A549 (cell line): ENCODE measurements at regions not wholly inside any gene's neighbourhood (a gene's known extent, or its start where the extent isn't known, plus 50 kb on each side); places are given as distances from the start of the nearest gene placed in this dataset.

Experiments
- ATAC-seq, 2 experiments: fragments of 200-7000 bp in 1 of 2; fragments of >200 bp in 1 of 2; cut with Nextera tagmentation in 1 of 2; cut with Tn5 transposase in 1 of 2; 3 replicates each; pipeline versions ENCODE4 v1.8.0 to v1.9.1; 2018 to 2020; ENCODE audit warnings: mild to moderate bottlenecking in 1 of 2, moderate library complexity in 1 of 2
- CTCF ChIA-PET: fragments of 300-600 bp; sonication (Branson Sonifier 250); formaldehyde crosslinking; extraction: SDS; loops from one replicate; lab custom pipeline; 2021; ENCODE audit warnings: antibody characterized with exemption, inconsistent platforms; lab: Yijun Ruan, JAX
- POLR2A ChIA-PET: fragments of 350-600 bp; formaldehyde crosslinking; extraction: SDS; loops from one replicate; lab custom pipeline; 2021; ENCODE audit warnings: antibody characterized with exemption, inconsistent platforms; lab: Yijun Ruan, JAX
- DNase-seq, 2 experiments: peaks; one replicate each; pipeline versions ENCODE4 v3.0.0 to v3.0.0-alpha.2; 2011 to 2016; ENCODE audit warnings: low read depth in 1 of 2, low spot score in 1 of 2
- FAIRE-seq: peaks from 2 replicates; lab custom pipeline; 2011; peaks lifted over from hg19 to GRCh38; lab: Jason Lieb, UNC
- H3K27ac ChIP-seq, 2 experiments: fragments of >200 bp; sonication (Bioruptor Twin); formaldehyde crosslinking; 3 replicates each; pipeline ENCODE4 v1.5.1; 2016 to 2017
- H3K4me1 ChIP-seq: fragments of >200 bp; sonication (Bioruptor Twin); formaldehyde crosslinking; 3 replicates; pipeline ENCODE4 v1.6.1; 2016
- H3K4me2 ChIP-seq: fragments of >200 bp; sonication (Bioruptor Twin); formaldehyde crosslinking; 3 replicates; pipeline ENCODE4 v1.6.1; 2016
- H3K4me3 ChIP-seq: fragments of >200 bp; sonication (Bioruptor Twin); formaldehyde crosslinking; 3 replicates; pipeline ENCODE4 v1.5.1; 2016
- H3K9me3 ChIP-seq: fragments of >200 bp; sonication (Bioruptor Twin); formaldehyde crosslinking; 3 replicates; pipeline ENCODE4 v1.6.1; 2016
- CHD2 ChIP-seq: fragments of 150-350 bp; IDR thresholded peaks from 2 replicates; pipeline ENCODE4 v1.6.1; 2014; ENCODE audit warnings: low read length; ENCODE audit not compliant: partially characterized antibody
- CHD4 ChIP-seq: fragments of 200-600 bp; sonication (generic); IDR thresholded peaks from 2 replicates; pipeline ENCODE4 v1.6.1; 2016; ENCODE audit warnings: antibody characterized with exemption, mild to moderate bottlenecking, borderline replicate concordance
- ESRRA ChIP-seq: fragments of 150-350 bp; IDR thresholded peaks from 2 replicates; pipeline ENCODE4 v1.6.1; 2014; ENCODE audit warnings: mild to moderate bottlenecking, low read length, borderline replicate concordance
- GATA3 ChIP-seq: IDR thresholded peaks from 2 replicates; pipeline ENCODE4 v1.6.1; 2012; ENCODE audit warnings: borderline replicate concordance
- MAFK ChIP-seq: fragments of 450-650 bp; IDR thresholded peaks from 2 replicates; pipeline ENCODE4 v1.6.1; 2014; ENCODE audit not compliant: partially characterized antibody
- PHF8 ChIP-seq: fragments of 200-600 bp; sonication (generic); IDR thresholded peaks from 2 replicates; pipeline ENCODE4 v1.6.1; 2016; ENCODE audit warnings: low read depth, mild to moderate bottlenecking, antibody characterized with exemption, moderate library complexity, borderline replicate concordance
- POLR2A ChIP-seq: IDR thresholded peaks from 2 replicates; pipeline ENCODE4 v1.6.1; 2012; ENCODE audit warnings: mild to moderate bottlenecking, low read length
- RAD21 ChIP-seq, 2 experiments: fragments of >200 bp in 1 of 2; sonication (Bioruptor Twin) in 1 of 2; formaldehyde crosslinking in 1 of 2; IDR thresholded peaks in 1 of 2; conservative IDR thresholded peaks in 1 of 2; 2 replicates in 1 of 2; 3 replicates in 1 of 2; pipeline ENCODE4 v1.6.1; 2012 to 2018; ENCODE audit warnings: inconsistent platforms in 1 of 2
- RARB ChIP-seq: fragments of 250-450 bp; sonication (Bioruptor Pico); IDR thresholded peaks from 2 replicates; pipeline ENCODE4 v1.8.0; 2021; ENCODE audit warnings: mild to moderate bottlenecking, moderate library complexity
- RCOR1 ChIP-seq: fragments of 150-350 bp; IDR thresholded peaks from 2 replicates; pipeline ENCODE4 v1.6.1; 2014; ENCODE audit warnings: antibody characterized with exemption, low read length, low read depth
- SMC3 ChIP-seq: fragments of >200 bp; sonication (Bioruptor Twin); formaldehyde crosslinking; IDR thresholded peaks from 3 replicates; pipeline ENCODE4 v1.6.1; 2018; ENCODE audit warnings: inconsistent platforms
- ZFP36 ChIP-seq: fragments of 450-650 bp; IDR thresholded peaks from 2 replicates; pipeline ENCODE4 v1.6.1; 2014; ENCODE audit warnings: borderline replicate concordance; ENCODE audit not compliant: partially characterized antibody
- ZSCAN20 ChIP-seq: fragments of 250-450 bp; sonication (Bioruptor Pico); IDR thresholded peaks from 2 replicates; pipeline ENCODE4 v1.8.0; 2022; ENCODE audit warnings: mild to moderate bottlenecking, moderate library complexity
- WGBS: methylation state at CpG from one replicate; pipeline ENCODE4 v1.1.6; 2017; ENCODE audit errors: missing lambda C conversion rate; 5-methylcytosine and 5-hydroxymethylcytosine counted together
- TF ChIP-seq, protein P1 (sequence below): fragments of >200 bp; sonication (Bioruptor Twin); formaldehyde crosslinking; IDR thresholded peaks from 3 replicates; pipeline ENCODE4 v1.6.1; 2016
- TF ChIP-seq, protein P2 (sequence below): fragments of >200 bp; sonication (Bioruptor Twin); formaldehyde crosslinking; IDR thresholded peaks from 3 replicates; pipeline ENCODE4 v1.5.1; 2016
- TF ChIP-seq, protein P3 (sequence below): IDR thresholded peaks from 2 replicates; pipeline ENCODE4 v1.6.1; 2012; ENCODE audit warnings: low read depth, borderline replicate concordance

DNA sequence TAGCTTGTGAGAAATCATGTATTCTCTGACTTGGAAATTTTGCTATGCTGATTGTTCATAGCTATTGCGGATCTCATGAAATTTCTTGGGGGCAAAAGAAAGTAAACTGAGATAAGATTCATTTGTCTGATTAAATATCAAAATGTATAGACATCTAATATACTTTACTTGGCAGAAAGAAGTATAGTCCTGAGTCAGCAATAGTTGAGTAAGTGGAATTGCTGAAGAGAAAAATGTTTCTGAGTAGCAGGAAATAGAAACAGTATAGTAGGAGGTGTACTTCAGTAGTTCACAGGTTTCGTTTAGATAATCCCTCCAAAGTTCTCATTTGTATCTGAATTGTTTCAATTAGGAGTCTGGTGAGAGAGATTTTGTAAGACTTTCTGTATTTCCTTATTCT, 705.9 kb downstream of the MCTP2 start:
- Histone ChIP-seq H3K4me1 (no peaks in the 10 kb centered on the region), H3K4me3 (no peak overlapping the region), H3K9me3 (peaks cover 16% of the 10 kb centered on the region; the same call in 2 of the 3 replicates), H3K27ac (no peak overlapping the region), H3K4me2 (no peak overlapping the region)
- DNase-seq = no peak
- no peak for FAIRE-seq
- WGBS = 4% methylated on average over 2 of the region's 2 CpGs
- ChIA-PET CTCF (no interaction called here), POLR2A (no interaction called here)
- TF ChIP-seq GATA3 (no peak), MAFK (peak; percentile 80), ZFP36 (no peak), ZSCAN20 (CRISPR knock-in tag) (no peak), CHD4 (no peak), RARB (CRISPR knock-in tag) (no peak)
- TF ChIP-seq, protein P1, sequence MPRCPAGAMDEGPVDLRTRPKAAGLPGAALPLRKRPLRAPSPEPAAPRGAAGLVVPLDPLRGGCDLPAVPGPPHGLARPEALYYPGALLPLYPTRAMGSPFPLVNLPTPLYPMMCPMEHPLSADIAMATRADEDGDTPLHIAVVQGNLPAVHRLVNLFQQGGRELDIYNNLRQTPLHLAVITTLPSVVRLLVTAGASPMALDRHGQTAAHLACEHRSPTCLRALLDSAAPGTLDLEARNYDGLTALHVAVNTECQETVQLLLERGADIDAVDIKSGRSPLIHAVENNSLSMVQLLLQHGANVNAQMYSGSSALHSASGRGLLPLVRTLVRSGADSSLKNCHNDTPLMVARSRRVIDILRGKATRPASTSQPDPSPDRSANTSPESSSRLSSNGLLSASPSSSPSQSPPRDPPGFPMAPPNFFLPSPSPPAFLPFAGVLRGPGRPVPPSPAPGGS = no peak
- no peak for ATAC-seq

DNA sequence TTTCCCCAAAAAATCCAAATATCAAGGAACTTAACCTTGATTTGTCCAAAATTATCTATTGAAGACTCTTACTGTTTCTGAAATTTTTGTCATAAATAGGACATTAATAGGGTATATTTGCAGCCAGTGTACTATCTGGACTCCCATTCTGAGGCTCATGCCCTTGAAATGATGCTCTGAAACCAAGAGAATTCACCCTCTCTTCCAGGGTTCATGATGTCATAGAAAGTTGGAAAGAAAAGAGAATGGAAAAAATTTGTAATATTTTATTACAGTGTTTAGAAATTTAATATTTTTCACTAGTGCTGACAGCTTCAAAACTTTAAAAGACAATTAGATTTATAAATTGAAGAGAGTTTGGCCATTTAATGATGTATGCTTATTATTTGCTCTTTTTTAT, 712.5 kb downstream of the MCTP2 start:
- H3K9me3 ChIP-seq = 0 out of 3 replicates have a peak, but pooled peaks cover 3% of the 10 kb centered on the region
- POLR2A ChIA-PET = no interaction called here
- no peak for FAIRE-seq
- ATAC-seq = no peak
- H3K4me1 ChIP-seq = no peaks in the 10 kb centered on the region
- CTCF ChIA-PET = no interaction called here
- no peak overlapping the region for H3K27ac ChIP-seq
- no peak overlapping the region for H3K4me2 ChIP-seq
- TF ChIP-seq ZSCAN20 (CRISPR knock-in tag) = no peak
- TF ChIP-seq, protein P2, sequence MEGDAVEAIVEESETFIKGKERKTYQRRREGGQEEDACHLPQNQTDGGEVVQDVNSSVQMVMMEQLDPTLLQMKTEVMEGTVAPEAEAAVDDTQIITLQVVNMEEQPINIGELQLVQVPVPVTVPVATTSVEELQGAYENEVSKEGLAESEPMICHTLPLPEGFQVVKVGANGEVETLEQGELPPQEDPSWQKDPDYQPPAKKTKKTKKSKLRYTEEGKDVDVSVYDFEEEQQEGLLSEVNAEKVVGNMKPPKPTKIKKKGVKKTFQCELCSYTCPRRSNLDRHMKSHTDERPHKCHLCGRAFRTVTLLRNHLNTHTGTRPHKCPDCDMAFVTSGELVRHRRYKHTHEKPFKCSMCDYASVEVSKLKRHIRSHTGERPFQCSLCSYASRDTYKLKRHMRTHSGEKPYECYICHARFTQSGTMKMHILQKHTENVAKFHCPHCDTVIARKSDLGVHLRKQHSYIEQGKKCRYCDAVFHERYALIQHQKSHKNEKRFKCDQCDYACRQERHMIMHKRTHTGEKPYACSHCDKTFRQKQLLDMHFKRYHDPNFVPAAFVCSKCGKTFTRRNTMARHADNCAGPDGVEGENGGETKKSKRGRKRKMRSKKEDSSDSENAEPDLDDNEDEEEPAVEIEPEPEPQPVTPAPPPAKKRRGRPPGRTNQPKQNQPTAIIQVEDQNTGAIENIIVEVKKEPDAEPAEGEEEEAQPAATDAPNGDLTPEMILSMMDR = no peak
- TF ChIP-seq POLR2A = no peak
- H3K4me3 ChIP-seq = no peak overlapping the region
- no peak for DNase-seq

DNA sequence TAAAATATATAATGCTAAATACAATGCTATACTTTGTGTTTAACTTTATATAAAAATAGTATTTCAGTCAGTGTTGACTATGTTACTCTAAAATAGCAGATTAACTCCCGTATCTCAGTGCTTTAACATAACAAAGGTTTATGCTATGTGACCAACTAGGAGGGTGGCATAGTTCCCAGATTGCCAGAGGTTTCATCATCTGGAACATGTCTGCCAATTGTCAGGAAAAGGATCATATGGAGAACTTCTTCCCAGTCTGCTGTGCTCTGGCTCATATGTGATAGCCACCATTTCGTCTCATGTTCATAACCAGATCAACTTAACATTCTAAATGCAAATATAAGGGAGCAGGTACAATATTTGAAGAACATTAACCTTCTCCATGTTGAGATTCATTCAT, 720.2 kb downstream of the MCTP2 start:
- no peak overlapping the region for H3K27ac ChIP-seq
- H3K4me2 ChIP-seq = no peak overlapping the region
- ATAC-seq (no peak), DNase-seq (no peak), FAIRE-seq (no peak)
- no peak overlapping the region for H3K4me3 ChIP-seq
- no peak for TF ChIP-seq PHF8
- TF ChIP-seq, protein P3, sequence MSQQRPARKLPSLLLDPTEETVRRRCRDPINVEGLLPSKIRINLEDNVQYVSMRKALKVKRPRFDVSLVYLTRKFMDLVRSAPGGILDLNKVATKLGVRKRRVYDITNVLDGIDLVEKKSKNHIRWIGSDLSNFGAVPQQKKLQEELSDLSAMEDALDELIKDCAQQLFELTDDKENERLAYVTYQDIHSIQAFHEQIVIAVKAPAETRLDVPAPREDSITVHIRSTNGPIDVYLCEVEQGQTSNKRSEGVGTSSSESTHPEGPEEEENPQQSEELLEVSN = no peak
- no peak for TF ChIP-seq ESRRA
- ChIA-PET POLR2A (no interaction called here), CTCF (no interaction called here)
- H3K4me1 ChIP-seq = no peaks in the 10 kb centered on the region
- 1% methylated on average over 2 of the region's 2 CpGs for WGBS
- H3K9me3 ChIP-seq = peaks cover 8% of the 10 kb centered on the region; the same call in 2 of the 3 replicates

DNA sequence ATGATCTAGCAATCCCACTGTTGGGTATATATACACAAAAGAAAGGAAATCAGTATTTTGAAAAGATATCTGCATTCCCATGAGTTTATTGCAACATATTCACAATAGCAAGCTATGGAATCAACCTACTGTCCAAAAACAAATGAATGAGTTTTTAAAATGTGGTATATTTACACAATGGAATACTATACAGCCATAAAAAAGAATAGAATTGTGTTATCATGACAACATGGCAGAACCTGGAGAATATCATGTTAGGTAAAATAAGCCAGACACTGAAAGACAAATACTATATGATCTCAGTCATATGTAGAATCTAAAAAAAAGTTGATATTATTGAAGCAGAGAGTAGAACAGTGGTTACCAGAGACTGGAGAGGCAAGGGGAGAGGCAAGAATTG, 732.6 kb downstream of the MCTP2 start:
- CTCF ChIA-PET = no interaction called here
- TF ChIP-seq CHD2 (no peak), RAD21 (conservative IDR thresholded peaks at IDR 0.05 in 1 of 2, IDR thresholded peaks at IDR 0.05 in 1 of 2) (no peak), RCOR1 (no peak), SMC3 (no peak)
- TF ChIP-seq, all 56 proteins: peak for 0
- Histone ChIP-seq H3K27ac (no peak overlapping the region), H3K9me3 (peaks cover 6% of the 10 kb centered on the region; the same call in 1 of the 3 replicates), H3K4me3 (no peak overlapping the region), H3K4me2 (no peak overlapping the region), H3K4me1 (no peaks in the 10 kb centered on the region)
- no peak for ATAC-seq
- no peak for DNase-seq
- no peak for FAIRE-seq
- POLR2A ChIA-PET = no interaction called here
